ENCODE measurements at regions not wholly inside any gene's neighbourhood (a gene's known extent, or its start where the extent isn't known, plus 50 kb on each side); places are given as distances from the start of the nearest gene placed in this dataset.
"Not testable (repeated sequence)": the region's sequence is repeated elsewhere in the genome, so short reads cannot be mapped to it uniquely, and the experiment has no call there.

GRCh38 chr14:27320261-27320660 is 722.4 kb upstream of the NOVA1 start:
- no peak overlapping the region for H3K4me3 ChIP-seq (ENCODE audit: low read depth, low read length)
- no peak for TF ChIP-seq CTCF (IDR thresholded peaks at IDR 0.05; ENCODE audit: borderline replicate concordance, insufficient read depth, low read depth, low read length)

GRCh38 chr14:27327095-27327494 is 729.3 kb upstream of the NOVA1 start:
- no peak for TF ChIP-seq CTCF (IDR thresholded peaks at IDR 0.05; ENCODE audit: borderline replicate concordance, insufficient read depth, low read depth, low read length)
- H3K4me3 ChIP-seq (ENCODE audit: low read depth, low read length): no peak overlapping the region

- no peak for TF ChIP-seq CTCF (IDR thresholded peaks at IDR 0.05; ENCODE audit: borderline replicate concordance, insufficient read depth, low read depth, low read length)
- no peak overlapping the region for H3K4me3 ChIP-seq (ENCODE audit: low read depth, low read length)
Measured at GRCh38 chr14:27338012-27338411, 740.2 kb upstream of the NOVA1 start.

- H3K4me3 ChIP-seq (ENCODE audit: low read depth, low read length): not testable (repeated sequence)
Measured at GRCh38 chr14:27363036-27363435, 765.2 kb upstream of the NOVA1 start.

GRCh38 chr14:27366596-27366995 is 768.8 kb upstream of the NOVA1 start:
- H3K4me3 ChIP-seq (ENCODE audit: low read depth, low read length): no peak overlapping the region
- TF ChIP-seq CTCF (IDR thresholded peaks at IDR 0.05; ENCODE audit: borderline replicate concordance, insufficient read depth, low read depth, low read length): no peak

GRCh38 chr14:27367345-27367744 is 769.5 kb upstream of the NOVA1 start:
- no peak for TF ChIP-seq CTCF (IDR thresholded peaks at IDR 0.05; ENCODE audit: borderline replicate concordance, insufficient read depth, low read depth, low read length)
- H3K4me3 ChIP-seq (ENCODE audit: low read depth, low read length): no peak overlapping the region

- no peak for TF ChIP-seq CTCF (IDR thresholded peaks at IDR 0.05; ENCODE audit: borderline replicate concordance, insufficient read depth, low read depth, low read length)
- H3K4me3 ChIP-seq (ENCODE audit: low read depth, low read length): no peak overlapping the region
Measured at GRCh38 chr14:27370074-27370473, 772.2 kb upstream of the NOVA1 start.

- no peak for TF ChIP-seq CTCF (IDR thresholded peaks at IDR 0.05; ENCODE audit: borderline replicate concordance, insufficient read depth, low read depth, low read length)
Measured at GRCh38 chr14:27370775-27371174, 772.9 kb upstream of the NOVA1 start.

More at GRCh38 chr14:27370775-27371174, 772.9 kb upstream of the NOVA1 start:
- no peak overlapping the region for H3K4me3 ChIP-seq (ENCODE audit: low read depth, low read length)

Data from GM12875 (cell line).